Muscle layer of duodenum (tissue), 2 donors: ENCODE measurements at regions not wholly inside any gene's neighbourhood (a gene's known extent, or its start where the extent isn't known, plus 50 kb on each side); places are given as distances from the start of the nearest gene placed in this dataset.

ENCODE experiments used
- H3K27ac ChIP-seq: one replicate; pipeline ENCODE4 v1.7.0; 2013; ENCODE audit warnings: mild to moderate bottlenecking, low read length
- H3K27me3 ChIP-seq: one replicate; pipeline ENCODE4 v1.7.0; 2013; ENCODE audit warnings: low read depth, mild to moderate bottlenecking, control low read depth, low read length
- H3K36me3 ChIP-seq, 2 donors: one replicate each; pipeline ENCODE4 v1.7.0; 2013; ENCODE audit warnings: low read length in 2 of 2, control low read depth in 1 of 2, mild to moderate bottlenecking in 1 of 2; ENCODE audit not compliant: insufficient read depth in 2 of 2, control insufficient read depth in 1 of 2
- H3K4me1 ChIP-seq, 2 donors: one replicate each; pipeline ENCODE4 v1.7.0; 2013; ENCODE audit warnings: low read length in 2 of 2, mild to moderate bottlenecking in 2 of 2, control low read depth in 1 of 2, moderate library complexity in 1 of 2; ENCODE audit not compliant: insufficient read depth in 2 of 2, control insufficient read depth in 1 of 2
- H3K4me3 ChIP-seq, 2 donors: one replicate each; pipeline ENCODE4 v1.7.0; 2013; ENCODE audit warnings: low read length in 2 of 2, low read depth in 1 of 2, mild to moderate bottlenecking in 1 of 2
- H3K9me3 ChIP-seq, 2 donors: one replicate each; pipeline ENCODE4 v1.7.0; 2013; ENCODE audit warnings: low read length in 2 of 2, control low read depth in 1 of 2, mild to moderate bottlenecking in 1 of 2; ENCODE audit not compliant: control insufficient read depth in 1 of 2
- donor health status: healthy.

DNA sequence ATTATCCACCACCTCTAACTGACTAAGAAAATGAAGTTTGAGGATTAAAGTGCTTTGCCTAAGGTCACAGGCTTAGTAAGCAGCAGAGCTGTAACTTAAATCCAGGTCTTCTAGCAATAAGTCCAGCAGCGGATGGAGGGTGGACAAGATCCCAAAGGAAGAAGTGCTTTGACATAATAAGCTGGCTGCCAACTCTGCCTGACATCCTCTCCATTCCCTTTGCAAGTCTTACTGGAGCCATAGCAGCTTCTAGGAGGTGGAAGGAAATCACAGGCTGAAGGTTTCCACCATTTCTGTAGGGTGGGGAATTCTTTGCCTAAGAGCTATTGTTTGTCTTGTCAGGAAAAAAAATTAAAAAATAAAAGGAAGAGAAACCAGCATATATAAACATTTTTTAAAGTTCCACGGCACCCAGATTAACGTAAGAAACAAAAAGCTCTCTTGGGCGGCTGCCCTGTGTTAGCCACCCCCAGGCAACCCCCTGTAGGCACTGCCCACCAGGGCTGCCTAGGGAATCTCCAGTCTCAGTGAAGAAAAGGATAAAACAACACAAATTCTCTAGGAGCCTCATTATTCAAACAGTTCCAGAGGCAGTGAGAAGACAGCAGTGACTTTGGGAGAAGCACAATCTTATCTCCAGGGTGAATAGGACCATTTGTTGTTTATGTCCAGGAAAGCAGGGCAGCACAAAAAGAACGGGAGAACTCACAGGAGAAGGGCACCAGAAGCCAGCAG, 380.8 kb upstream of the CADM1 start:
- Histone ChIP-seq H3K9me3 (peaks cover 0 to 8% of the 10 kb centered on the region in 2 donors), H3K4me1 (no peaks in the 10 kb centered on the region)

GRCh38 chr11:115874843-115875242, 370.6 kb upstream of the CADM1 start:
- Histone ChIP-seq H3K36me3 (no peaks in the 10 kb centered on the region), H3K4me1 (peaks cover 0 to 3% of the 10 kb centered on the region in 2 donors), H3K4me3 (no peak overlapping the region), H3K9me3 (no peaks in the 10 kb centered on the region), H3K27ac (no peak overlapping the region), H3K27me3 (no peaks in the 10 kb centered on the region)

More for the DNA sequence above, 380.8 kb upstream of the CADM1 start:
- H3K36me3 ChIP-seq, result no peaks in the 10 kb centered on the region
- no peaks in the 10 kb centered on the region for H3K27me3 ChIP-seq
- H3K27ac ChIP-seq, result no peak overlapping the region
- H3K4me3 ChIP-seq, result no peak overlapping the region

- Histone ChIP-seq H3K36me3 (no peaks in the 10 kb centered on the region), H3K27me3 (no peaks in the 10 kb centered on the region), H3K4me3 (no peak overlapping the region), H3K27ac (no peak overlapping the region), H3K9me3 (peaks cover 0 to 7% of the 10 kb centered on the region in 2 donors), H3K4me1 (peaks cover 0 to 3% of the 10 kb centered on the region in 2 donors)
These were observed 369.6 kb upstream of the CADM1 start for GRCh38 chr11:115873813-115874212.

DNA sequence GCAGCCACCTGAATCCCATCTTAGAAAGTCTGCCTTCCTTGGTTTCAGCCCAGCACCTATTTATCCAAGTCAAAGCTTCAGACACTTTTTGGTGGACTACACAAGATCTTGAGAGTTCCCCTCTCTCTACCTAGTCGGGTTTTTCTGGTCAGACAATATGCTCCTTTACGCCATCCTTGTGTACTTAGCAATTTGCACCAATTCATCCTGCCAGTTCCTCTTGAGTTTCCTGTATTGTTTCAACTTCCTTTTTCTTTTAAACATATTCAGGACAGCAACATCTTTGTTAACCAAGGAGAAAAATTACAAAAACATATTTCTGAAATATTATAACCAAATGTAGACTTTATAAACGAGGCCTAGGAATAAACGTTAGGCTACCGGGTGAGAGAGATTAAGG, 368.2 kb upstream of the CADM1 start:
- no peak overlapping the region for H3K27ac ChIP-seq
- no peak overlapping the region for H3K4me3 ChIP-seq
- H3K9me3 ChIP-seq, result peaks cover 0 to 7% of the 10 kb centered on the region in 2 donors
- no peaks in the 10 kb centered on the region for H3K36me3 ChIP-seq
- H3K27me3 ChIP-seq, result no peaks in the 10 kb centered on the region
- peaks cover 0 to 3% of the 10 kb centered on the region in 2 donors for H3K4me1 ChIP-seq

DNA sequence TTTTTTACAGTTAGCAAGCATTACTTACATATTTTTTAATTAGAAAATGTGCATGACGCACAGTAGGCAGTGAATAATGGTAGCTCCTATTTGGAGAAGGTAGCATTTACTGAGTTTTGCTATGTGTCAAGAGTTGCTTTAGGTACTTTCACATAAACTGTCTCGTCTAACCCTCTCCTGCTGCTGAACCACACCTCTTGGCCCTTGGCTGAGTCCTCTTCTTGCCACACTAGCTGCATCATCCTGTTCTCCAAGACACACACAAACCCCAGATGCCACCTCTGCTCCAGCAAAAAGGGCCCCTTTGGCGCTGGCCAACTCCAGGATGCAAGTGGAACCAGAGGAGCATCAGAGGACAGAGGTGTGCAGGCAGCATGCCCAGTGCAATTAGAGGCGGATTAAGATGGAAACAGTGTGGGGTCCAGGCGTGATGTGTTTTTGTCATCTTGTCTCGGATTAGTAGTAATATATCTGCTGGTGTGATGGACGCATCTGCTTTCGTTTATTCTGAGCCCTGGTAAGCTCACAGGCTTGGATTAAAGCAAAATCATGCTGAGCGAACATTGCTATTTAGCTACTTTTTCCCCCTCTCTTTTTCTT, 367.0 kb upstream of the CADM1 start:
- Histone ChIP-seq H3K4me1 (peaks cover 0 to 3% of the 10 kb centered on the region in 2 donors), H3K36me3 (no peaks in the 10 kb centered on the region), H3K27ac (no peak overlapping the region), H3K9me3 (peaks cover 0 to 7% of the 10 kb centered on the region in 2 donors), H3K4me3 (no peak overlapping the region), H3K27me3 (no peaks in the 10 kb centered on the region)

- H3K9me3 ChIP-seq, result peaks cover 0 to 7% of the 10 kb centered on the region in 2 donors
- H3K36me3 ChIP-seq, result no peaks in the 10 kb centered on the region
- H3K27me3 ChIP-seq, result no peaks in the 10 kb centered on the region
- H3K4me1 ChIP-seq, result peaks cover 0 to 3% of the 10 kb centered on the region in 2 donors
- H3K4me3 ChIP-seq, result no peak overlapping the region
- no peak overlapping the region for H3K27ac ChIP-seq
These were observed 365.7 kb upstream of the CADM1 start for GRCh38 chr11:115869780-115870431.

DNA sequence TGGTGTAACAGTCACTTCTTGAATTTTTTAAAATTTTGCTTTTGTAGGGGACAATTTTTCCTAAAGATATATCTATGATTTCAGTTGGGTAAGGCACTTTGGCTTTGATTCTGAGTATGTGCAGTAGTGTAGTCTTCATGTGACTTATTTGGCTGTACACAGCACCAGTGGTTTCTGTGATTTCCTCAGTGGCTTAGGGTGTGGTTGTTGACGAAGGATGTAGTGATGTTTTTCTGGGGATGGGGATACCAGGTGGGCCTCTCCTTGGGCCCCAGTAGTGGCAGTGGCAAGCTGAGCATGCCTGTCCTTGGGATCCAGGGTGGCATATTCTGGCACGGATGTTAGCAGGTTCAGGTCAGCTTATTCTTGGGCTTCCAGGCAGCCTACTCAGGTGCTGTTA, 364.9 kb upstream of the CADM1 start:
- no peak overlapping the region for H3K27ac ChIP-seq
- H3K4me3 ChIP-seq, result no peak overlapping the region
- H3K36me3 ChIP-seq, result no peaks in the 10 kb centered on the region
- no peaks in the 10 kb centered on the region for H3K27me3 ChIP-seq
- H3K9me3 ChIP-seq, result peaks cover 0 to 7% of the 10 kb centered on the region in 2 donors
- peaks cover 0 to 3% of the 10 kb centered on the region in 2 donors for H3K4me1 ChIP-seq

- Histone ChIP-seq H3K9me3 (peaks cover 6 to 11% of the 10 kb centered on the region in 2 donors), H3K4me3 (no peak overlapping the region), H3K27ac (no peak overlapping the region), H3K4me1 (no peaks in the 10 kb centered on the region), H3K36me3 (no peaks in the 10 kb centered on the region), H3K27me3 (no peaks in the 10 kb centered on the region)
These were observed 356.0 kb upstream of the CADM1 start for GRCh38 chr11:115860246-115860645.

DNA sequence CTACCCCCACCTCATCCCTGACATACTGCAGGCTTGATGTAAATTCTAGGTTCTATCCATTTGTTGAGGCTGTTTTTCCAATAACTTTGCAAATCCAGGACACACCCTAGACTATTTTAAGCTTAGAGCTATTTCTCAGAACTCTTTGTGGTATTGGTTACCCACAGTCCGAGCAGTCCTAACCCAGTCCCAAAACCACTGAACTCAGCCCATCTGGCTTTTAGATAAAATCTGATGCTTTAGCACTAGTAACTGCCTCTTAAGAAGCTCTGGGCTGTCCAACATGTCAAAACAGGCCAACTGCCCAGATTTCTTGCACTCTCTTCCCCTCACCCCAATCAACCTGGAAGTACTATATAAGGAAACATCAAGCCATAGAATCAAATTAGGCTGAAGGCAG, 344.4 kb upstream of the CADM1 start:
- no peak overlapping the region for H3K27ac ChIP-seq
- H3K4me3 ChIP-seq, result no peak overlapping the region
- no peaks in the 10 kb centered on the region for H3K36me3 ChIP-seq
- H3K27me3 ChIP-seq, result no peaks in the 10 kb centered on the region
- no peaks in the 10 kb centered on the region for H3K9me3 ChIP-seq
- peaks cover 0 to 5% of the 10 kb centered on the region in 2 donors for H3K4me1 ChIP-seq

DNA sequence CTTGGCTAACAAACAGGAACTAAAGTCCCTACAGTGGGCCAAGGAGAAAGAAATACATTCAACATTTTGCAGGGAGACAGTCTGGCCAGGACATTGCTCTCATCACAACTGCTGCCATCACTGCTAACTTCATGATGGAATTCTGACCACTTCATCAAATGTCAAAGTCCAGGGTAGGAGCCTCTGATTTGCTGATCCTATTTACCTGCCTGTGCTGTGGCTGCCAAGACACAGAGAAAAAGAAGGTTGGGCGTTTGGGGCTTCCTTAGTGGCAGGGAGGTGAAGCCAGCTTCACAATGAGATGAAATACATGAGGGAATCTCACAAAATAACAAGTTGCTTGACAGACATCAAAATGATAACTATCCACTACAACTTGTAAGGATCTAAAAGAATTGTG, 343.9 kb upstream of the CADM1 start:
- Histone ChIP-seq H3K4me3 (no peak overlapping the region), H3K36me3 (no peaks in the 10 kb centered on the region), H3K4me1 (peaks cover 0 to 5% of the 10 kb centered on the region in 2 donors), H3K27me3 (no peaks in the 10 kb centered on the region), H3K27ac (no peak overlapping the region), H3K9me3 (no peaks in the 10 kb centered on the region)

DNA sequence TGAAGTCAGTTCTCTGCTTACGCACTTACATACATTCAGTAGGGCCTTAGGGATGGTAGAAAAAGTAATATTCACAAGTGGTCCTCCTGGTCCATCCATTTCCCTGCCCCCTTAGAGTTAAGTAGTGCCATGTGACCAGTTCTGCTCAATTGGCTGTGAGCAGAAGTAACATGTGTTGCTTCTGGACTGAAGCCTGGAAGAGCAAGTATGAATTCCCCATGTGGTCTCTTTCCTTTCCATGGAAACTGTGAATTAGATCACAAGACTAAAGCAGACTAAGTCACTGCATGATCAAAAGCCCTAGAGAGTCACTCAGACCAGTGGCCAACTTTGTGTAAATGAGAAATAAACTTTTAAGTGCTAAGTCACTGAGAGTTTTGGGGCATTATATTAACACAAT, 341.7 kb upstream of the CADM1 start:
- no peaks in the 10 kb centered on the region for H3K27me3 ChIP-seq
- H3K4me1 ChIP-seq, result peaks cover 0 to 5% of the 10 kb centered on the region in 2 donors
- no peak overlapping the region for H3K27ac ChIP-seq
- H3K9me3 ChIP-seq, result no peaks in the 10 kb centered on the region
- H3K36me3 ChIP-seq, result no peaks in the 10 kb centered on the region
- H3K4me3 ChIP-seq, result no peak overlapping the region
